Thoracic aorta (tissue), 2 donors: ENCODE measurements at regions not wholly inside any gene's neighbourhood (a gene's known extent, or its start where the extent isn't known, plus 50 kb on each side); places are given as distances from the start of the nearest gene placed in this dataset.

Source experiments
- ATAC-seq: fragments of 150-250 bp; one replicate; pipeline ENCODE4 v1.8.0; 2017; ENCODE audit warnings: low read depth; ENCODE audit not compliant: insufficient number of reproducible peaks, low FRiP score
- DNase-seq: peaks from one replicate; pipeline ENCODE4 v3.0.0-alpha.2; 2020; ENCODE audit warnings: low spot score
- H3K27ac ChIP-seq, 2 donors: fragments of 200-600 bp; sonication (generic); 1 replicate in 1 of 2; 2 replicates in 1 of 2; pipeline ENCODE4 v1.5.1; 2016; ENCODE audit warnings: mild to moderate bottlenecking in 2 of 2, moderate library complexity in 2 of 2
- H3K27me3 ChIP-seq: fragments of 200-600 bp; sonication (generic); replicated peaks from 2 replicates; pipeline ENCODE4 v1.6.0; 2016; ENCODE audit warnings: mild to moderate bottlenecking; ENCODE audit not compliant: insufficient read depth
- H3K36me3 ChIP-seq: fragments of 200-600 bp; sonication (generic); one replicate; pipeline ENCODE4 v1.5.1; 2016
- H3K4me1 ChIP-seq, 2 donors: fragments of 200-600 bp; sonication (generic); 1 replicate in 1 of 2; 2 replicates in 1 of 2; pipeline versions ENCODE4 v1.5.1 to v1.6.0; 2016; ENCODE audit warnings: low read depth in 2 of 2, mild to moderate bottlenecking in 1 of 2; ENCODE audit not compliant: control insufficient read depth in 1 of 2
- H3K4me3 ChIP-seq: fragments of 200-600 bp; sonication (generic); 2 replicates; pipeline ENCODE4 v1.5.1; 2016; ENCODE audit warnings: mild to moderate bottlenecking
- H3K9me3 ChIP-seq: fragments of 200-600 bp; sonication (generic); 2 replicates; pipeline ENCODE4 v1.5.1; 2016
- TF ChIP-seq, protein P1 (sequence below): fragments of 200-600 bp; sonication (generic); IDR thresholded peaks from one replicate; pipeline ENCODE4 v1.5.1; 2019; ENCODE audit warnings: antibody characterized with exemption

GRCh38 chr12:13273850-13274249 is 77.3 kb downstream of the EMP1 start:
- Histone ChIP-seq H3K27ac (no peak overlapping the region), H3K9me3 (no peaks in the 10 kb centered on the region), H3K4me1 (peaks cover 4 to 6% of the 10 kb centered on the region in 2 donors), H3K4me3 (peak overlapping the region; percentile 52), H3K27me3 (no peaks in the 10 kb centered on the region), H3K36me3 (no peaks in the 10 kb centered on the region)
- no peak for ATAC-seq
- TF ChIP-seq, protein P1, sequence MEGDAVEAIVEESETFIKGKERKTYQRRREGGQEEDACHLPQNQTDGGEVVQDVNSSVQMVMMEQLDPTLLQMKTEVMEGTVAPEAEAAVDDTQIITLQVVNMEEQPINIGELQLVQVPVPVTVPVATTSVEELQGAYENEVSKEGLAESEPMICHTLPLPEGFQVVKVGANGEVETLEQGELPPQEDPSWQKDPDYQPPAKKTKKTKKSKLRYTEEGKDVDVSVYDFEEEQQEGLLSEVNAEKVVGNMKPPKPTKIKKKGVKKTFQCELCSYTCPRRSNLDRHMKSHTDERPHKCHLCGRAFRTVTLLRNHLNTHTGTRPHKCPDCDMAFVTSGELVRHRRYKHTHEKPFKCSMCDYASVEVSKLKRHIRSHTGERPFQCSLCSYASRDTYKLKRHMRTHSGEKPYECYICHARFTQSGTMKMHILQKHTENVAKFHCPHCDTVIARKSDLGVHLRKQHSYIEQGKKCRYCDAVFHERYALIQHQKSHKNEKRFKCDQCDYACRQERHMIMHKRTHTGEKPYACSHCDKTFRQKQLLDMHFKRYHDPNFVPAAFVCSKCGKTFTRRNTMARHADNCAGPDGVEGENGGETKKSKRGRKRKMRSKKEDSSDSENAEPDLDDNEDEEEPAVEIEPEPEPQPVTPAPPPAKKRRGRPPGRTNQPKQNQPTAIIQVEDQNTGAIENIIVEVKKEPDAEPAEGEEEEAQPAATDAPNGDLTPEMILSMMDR = no peak
- DNase-seq = no peak

DNA sequence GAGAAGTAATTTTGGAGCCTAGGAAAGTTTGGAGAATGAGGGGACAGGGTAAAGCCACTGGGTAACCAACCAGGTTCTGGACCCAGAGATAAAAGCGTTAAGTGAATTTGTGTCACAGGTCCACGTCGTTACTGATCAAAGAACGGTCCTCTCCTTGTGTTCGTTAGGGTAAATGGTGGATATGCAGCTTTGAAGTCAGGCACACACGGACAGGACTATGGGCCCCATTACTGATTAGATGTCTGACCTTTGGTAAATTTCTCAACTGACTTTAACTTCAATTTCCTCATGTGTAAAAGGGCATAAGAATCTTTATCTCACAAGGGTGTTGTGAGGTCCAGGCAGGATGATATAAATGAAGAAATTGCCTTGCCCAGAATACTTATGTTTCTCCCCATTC is 76.6 kb downstream of the EMP1 start:
- no peaks in the 10 kb centered on the region for H3K27me3 ChIP-seq
- TF ChIP-seq, protein P1 = no peak
- peaks cover 3 to 6% of the 10 kb centered on the region in 2 donors for H3K4me1 ChIP-seq
- DNase-seq (no peak), ATAC-seq (no peak)
- H3K9me3 ChIP-seq = no peaks in the 10 kb centered on the region
- H3K4me3 ChIP-seq = no peak overlapping the region
- H3K27ac ChIP-seq = no peak overlapping the region
- no peaks in the 10 kb centered on the region for H3K36me3 ChIP-seq

- ATAC-seq = no peak
- no peak overlapping the region for H3K27ac ChIP-seq
- no peaks in the 10 kb centered on the region for H3K36me3 ChIP-seq
- H3K9me3 ChIP-seq = no peaks in the 10 kb centered on the region
- no peaks in the 10 kb centered on the region for H3K4me1 ChIP-seq
- H3K4me3 ChIP-seq = no peak overlapping the region
- H3K27me3 ChIP-seq = no peaks in the 10 kb centered on the region
- TF ChIP-seq, protein P1 = no peak
- DNase-seq = no peak
Measured at GRCh38 chr12:13270817-13271216, 74.3 kb downstream of the EMP1 start.
